Activated B cell treated with CpG ODN at 0.5 μM for 24 hours (primary cell): ENCODE measurements at regions not wholly inside any gene's neighbourhood (a gene's known extent, or its start where the extent isn't known, plus 50 kb on each side); places are given as distances from the start of the nearest gene placed in this dataset.
"Not testable (repeated sequence)": the region's sequence is repeated elsewhere in the genome, so short reads cannot be mapped to it uniquely, and the experiment has no call there.

Source experiments
- ATAC-seq: fragments of 200-7000 bp; cut with Tn5 transposase; one replicate; pipeline ENCODE4 v1.10.0; 2021; ENCODE audit warnings: low read depth, mild to moderate bottlenecking, moderate library complexity
- CTCF ChIA-PET: fragments of 350-600 bp; sonication (Branson Sonifier 250); formaldehyde crosslinking; loops from one replicate; lab custom pipeline; 2021; ENCODE audit warnings: antibody characterized with exemption; lab: Charles Lee
- POLR2A ChIA-PET: fragments of 350-600 bp; sonication (Branson Sonifier 250); formaldehyde crosslinking; loops from one replicate; lab custom pipeline; 2021; ENCODE audit warnings: antibody characterized with exemption; lab: Charles Lee
- DNase-seq: peaks from one replicate; pipeline ENCODE4 v3.0.0; 2022
- H3K27ac Mint-ChIP-seq: one replicate; pipeline ENCODE4 v1.8.0; 2020; ENCODE audit warnings: mixed read lengths
- H3K27me3 Mint-ChIP-seq: one replicate; pipeline ENCODE4 v1.8.0; 2021; ENCODE audit warnings: mixed read lengths
- H3K36me3 Mint-ChIP-seq: one replicate; pipeline ENCODE4 v1.8.0; 2021; ENCODE audit warnings: low read depth, mixed read lengths
- H3K4me1 Mint-ChIP-seq: one replicate; pipeline ENCODE4 v1.8.0; 2021; ENCODE audit warnings: mixed read lengths
- H3K4me3 Mint-ChIP-seq: one replicate; pipeline ENCODE4 v1.8.0; 2020; ENCODE audit warnings: mild to moderate bottlenecking, mixed read lengths
- H3K9me3 Mint-ChIP-seq: one replicate; pipeline ENCODE4 v1.8.0; 2020; ENCODE audit warnings: mixed read lengths
- intact Hi-C: fragments of 100-400 bp; cut with micrococcal nuclease; formaldehyde crosslinking; loops from one replicate; pipeline ENCODE4 v1.15.1; 2024
- TF ChIP-seq, protein P1 (sequence below): fragments of 200-600 bp; IDR thresholded peaks from one replicate; pipeline ENCODE4 v1.8.0; 2022; ENCODE audit warnings: antibody characterized with exemption, mild to moderate bottlenecking

DNA sequence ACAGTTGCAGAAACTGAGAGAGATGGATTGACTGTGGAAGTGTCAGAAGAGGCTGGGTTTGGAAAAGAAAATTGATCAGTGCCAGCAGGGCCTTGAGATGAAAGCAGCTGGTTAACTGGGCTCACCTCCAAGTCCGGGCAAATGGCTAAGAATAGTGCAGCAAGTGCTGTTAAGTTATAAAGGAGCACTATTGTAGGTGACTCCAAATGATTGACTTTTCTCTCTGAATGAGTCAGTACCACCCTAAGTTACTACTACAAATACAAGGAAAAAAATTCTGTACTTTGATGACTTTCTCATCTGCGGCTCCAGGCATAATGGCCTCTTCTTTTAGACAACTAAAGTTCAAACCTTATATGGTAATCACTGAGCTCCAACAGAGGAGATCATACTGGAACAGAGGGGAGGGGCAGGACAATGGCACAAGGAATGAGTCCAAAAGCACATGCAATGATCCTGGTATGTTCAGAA, 733.4 kb upstream of the INTU start:
- ChIA-PET CTCF (no interaction called here), POLR2A (no interaction called here)
- ATAC-seq (no peak), DNase-seq (no peak)
- H3K27me3 Mint-ChIP-seq, result no peaks in the 10 kb centered on the region
- no peaks in the 10 kb centered on the region for H3K4me1 Mint-ChIP-seq
- TF ChIP-seq, protein P1, sequence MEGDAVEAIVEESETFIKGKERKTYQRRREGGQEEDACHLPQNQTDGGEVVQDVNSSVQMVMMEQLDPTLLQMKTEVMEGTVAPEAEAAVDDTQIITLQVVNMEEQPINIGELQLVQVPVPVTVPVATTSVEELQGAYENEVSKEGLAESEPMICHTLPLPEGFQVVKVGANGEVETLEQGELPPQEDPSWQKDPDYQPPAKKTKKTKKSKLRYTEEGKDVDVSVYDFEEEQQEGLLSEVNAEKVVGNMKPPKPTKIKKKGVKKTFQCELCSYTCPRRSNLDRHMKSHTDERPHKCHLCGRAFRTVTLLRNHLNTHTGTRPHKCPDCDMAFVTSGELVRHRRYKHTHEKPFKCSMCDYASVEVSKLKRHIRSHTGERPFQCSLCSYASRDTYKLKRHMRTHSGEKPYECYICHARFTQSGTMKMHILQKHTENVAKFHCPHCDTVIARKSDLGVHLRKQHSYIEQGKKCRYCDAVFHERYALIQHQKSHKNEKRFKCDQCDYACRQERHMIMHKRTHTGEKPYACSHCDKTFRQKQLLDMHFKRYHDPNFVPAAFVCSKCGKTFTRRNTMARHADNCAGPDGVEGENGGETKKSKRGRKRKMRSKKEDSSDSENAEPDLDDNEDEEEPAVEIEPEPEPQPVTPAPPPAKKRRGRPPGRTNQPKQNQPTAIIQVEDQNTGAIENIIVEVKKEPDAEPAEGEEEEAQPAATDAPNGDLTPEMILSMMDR, result no peak
- intact Hi-C loops, result no loop called here
- no peak overlapping the region for H3K27ac Mint-ChIP-seq
- no peak overlapping the region for H3K4me3 Mint-ChIP-seq
- no peaks in the 10 kb centered on the region for H3K36me3 Mint-ChIP-seq
- H3K9me3 Mint-ChIP-seq, result peaks cover 14% of the 10 kb centered on the region

DNA sequence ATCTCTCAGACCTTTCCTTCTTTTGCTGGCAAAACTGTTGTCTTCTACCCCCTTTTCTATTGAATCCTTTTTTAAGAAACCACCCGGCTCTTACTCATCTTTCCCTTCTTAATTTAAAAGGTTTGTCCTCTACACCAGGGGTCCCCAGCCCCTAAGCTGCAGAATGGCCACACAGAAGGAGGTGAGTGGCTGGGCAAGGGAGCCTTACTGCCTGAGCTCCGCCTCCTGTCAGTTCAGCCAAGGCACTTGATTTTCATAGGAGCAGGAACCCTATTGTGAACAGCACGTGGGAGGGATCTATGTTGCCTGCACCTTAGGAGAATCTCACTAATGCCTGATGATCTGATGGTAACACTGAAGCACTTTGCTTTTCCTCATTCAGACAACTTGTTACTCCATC, 726.3 kb upstream of the INTU start:
- ChIA-PET CTCF (no interaction called here), POLR2A (no interaction called here)
- Mint-ChIP-seq H3K4me1 (no peaks in the 10 kb centered on the region), H3K27me3 (no peaks in the 10 kb centered on the region), H3K27ac (no peak overlapping the region), H3K9me3 (no peaks in the 10 kb centered on the region), H3K4me3 (no peak overlapping the region), H3K36me3 (no peaks in the 10 kb centered on the region)
- intact Hi-C loops, result no loop called here
- TF ChIP-seq, protein P1, result no peak
- DNase-seq (no peak), ATAC-seq (no peak)

DNA sequence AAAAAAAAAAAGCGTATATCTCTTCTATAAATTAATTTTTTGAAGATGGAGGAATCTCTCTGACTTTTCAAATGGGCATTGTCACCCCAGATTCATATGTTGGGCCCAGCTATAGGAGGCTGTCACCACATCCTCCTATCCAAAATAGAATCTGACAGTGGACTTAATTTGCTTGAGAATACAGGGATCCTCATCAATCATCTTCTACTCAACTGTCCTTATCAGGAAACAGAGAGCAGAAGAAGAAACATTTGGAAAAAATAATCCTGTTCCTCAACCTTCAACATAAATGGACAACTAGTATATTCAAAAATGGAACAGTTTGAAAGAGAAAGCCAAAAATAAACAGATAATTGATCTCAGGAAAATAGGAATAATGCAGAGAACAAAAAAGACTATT, 725.4 kb upstream of the INTU start:
- ATAC-seq (no peak), DNase-seq (no peak)
- no peaks in the 10 kb centered on the region for H3K9me3 Mint-ChIP-seq
- intact Hi-C loops, result no loop called here
- no peak overlapping the region for H3K27ac Mint-ChIP-seq
- H3K36me3 Mint-ChIP-seq, result no peaks in the 10 kb centered on the region
- no peaks in the 10 kb centered on the region for H3K27me3 Mint-ChIP-seq
- POLR2A ChIA-PET, result no interaction called here
- TF ChIP-seq, protein P1, result no peak
- H3K4me1 Mint-ChIP-seq, result no peaks in the 10 kb centered on the region
- no peak overlapping the region for H3K4me3 Mint-ChIP-seq
- CTCF ChIA-PET, result no interaction called here

DNA sequence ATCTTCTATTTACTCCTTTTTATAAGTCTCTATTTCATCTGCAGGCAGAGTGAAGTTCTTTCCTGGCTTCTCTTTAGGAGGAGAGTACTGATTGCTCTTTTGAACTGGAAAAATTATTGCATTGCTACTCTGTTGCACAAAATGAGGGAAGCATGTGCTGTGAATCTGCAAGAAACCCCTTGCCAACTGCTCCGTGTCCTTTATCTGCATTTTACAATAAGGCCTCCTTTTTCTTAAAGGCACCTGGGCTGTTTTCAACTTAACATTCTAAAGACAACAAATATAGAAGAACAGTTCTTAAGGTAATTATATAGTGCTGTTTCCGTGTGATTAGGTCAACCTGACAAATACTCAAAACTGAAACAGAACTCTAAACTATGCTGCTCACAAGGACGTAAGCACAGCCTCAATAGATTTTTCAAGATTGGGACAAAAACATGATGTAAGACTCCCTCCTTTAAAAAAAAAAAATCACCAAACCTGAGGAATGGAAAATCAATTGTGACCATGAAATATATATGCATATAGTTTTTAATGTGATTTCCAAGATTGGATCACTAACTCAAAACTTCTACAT, 716.6 kb upstream of the INTU start:
- ATAC-seq (no peak), DNase-seq (no peak)
- TF ChIP-seq, protein P1, result no peak
- Mint-ChIP-seq H3K27me3 (no peaks in the 10 kb centered on the region), H3K36me3 (no peaks in the 10 kb centered on the region), H3K4me3 (no peak overlapping the region), H3K4me1 (no peaks in the 10 kb centered on the region), H3K9me3 (peaks cover 13% of the 10 kb centered on the region), H3K27ac (no peak overlapping the region)
- CTCF ChIA-PET, result no interaction called here
- intact Hi-C loops, result no loop called here
- POLR2A ChIA-PET, result no interaction called here

DNA sequence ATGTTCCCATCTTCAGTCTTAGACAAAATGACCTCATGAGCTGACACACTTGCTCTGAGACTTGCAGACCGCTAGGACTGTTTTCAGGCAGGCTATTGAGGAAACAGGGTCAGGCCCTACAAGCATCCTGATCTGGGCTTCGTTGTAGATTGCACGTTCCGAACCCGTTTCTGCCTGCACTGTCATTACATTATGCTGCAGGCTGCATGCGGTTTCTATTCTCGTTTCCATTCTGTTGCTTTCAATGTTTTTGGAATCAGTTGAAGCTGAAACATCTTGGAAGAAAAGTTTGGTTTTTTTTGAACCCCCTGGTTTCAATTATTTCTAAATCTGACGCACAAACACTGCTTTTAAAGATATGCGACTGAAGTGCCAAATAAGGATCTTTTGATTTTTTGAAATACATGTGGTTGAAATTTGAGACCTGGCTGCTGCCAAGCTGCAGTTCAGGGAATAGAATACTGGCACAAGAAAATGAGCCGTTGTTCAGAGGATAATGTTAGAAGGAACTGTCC, 716.1 kb upstream of the INTU start:
- H3K36me3 Mint-ChIP-seq, result no peaks in the 10 kb centered on the region
- no peaks in the 10 kb centered on the region for H3K4me1 Mint-ChIP-seq
- ChIA-PET POLR2A (no interaction called here), CTCF (no interaction called here)
- no peaks in the 10 kb centered on the region for H3K27me3 Mint-ChIP-seq
- H3K27ac Mint-ChIP-seq, result no peak overlapping the region
- H3K4me3 Mint-ChIP-seq, result no peak overlapping the region
- DNase-seq, result no peak
- TF ChIP-seq, protein P1, result no peak
- intact Hi-C loops, result no loop called here
- H3K9me3 Mint-ChIP-seq, result peaks cover 13% of the 10 kb centered on the region
- ATAC-seq, result no peak

DNA sequence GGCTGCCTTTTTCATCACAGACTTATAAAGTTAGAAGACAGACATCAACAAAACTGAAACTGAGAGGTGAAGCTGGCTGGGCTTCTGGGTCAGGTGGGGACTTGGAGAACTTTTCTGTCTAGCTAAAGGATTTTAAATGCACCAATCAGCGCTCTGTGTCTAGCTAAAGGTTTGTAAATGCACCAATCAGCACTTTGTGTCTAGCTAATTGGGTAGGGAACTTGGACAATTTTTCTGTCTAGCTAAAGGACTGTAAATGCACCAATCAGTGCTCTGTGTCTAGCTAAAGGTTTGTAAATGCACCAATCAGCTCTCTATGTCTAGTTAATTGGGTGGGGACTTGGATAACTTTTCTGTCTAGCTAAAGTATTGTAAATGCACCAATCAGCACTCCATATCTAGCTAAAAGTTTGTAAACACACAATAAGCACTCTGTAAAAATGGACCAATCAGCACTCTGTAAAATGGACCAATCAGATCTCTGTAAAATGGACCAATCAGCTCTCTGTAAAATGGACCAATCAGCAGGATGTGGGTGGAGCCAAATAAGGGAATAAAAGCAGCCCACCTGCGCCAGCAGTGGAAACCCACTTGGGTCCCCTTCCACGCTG, 710.3 kb upstream of the INTU start:
- H3K4me3 Mint-ChIP-seq, H3K27me3 Mint-ChIP-seq, H3K36me3 Mint-ChIP-seq, H3K4me1 Mint-ChIP-seq, ATAC-seq, POLR2A ChIA-PET, H3K27ac Mint-ChIP-seq, CTCF ChIA-PET, H3K9me3 Mint-ChIP-seq, intact Hi-C loops, DNase-seq: not testable (repeated sequence)
